NCI-H146 (cell line): ENCODE measurements at regions not wholly inside any gene's neighbourhood (a gene's known extent, or its start where the extent isn't known, plus 50 kb on each side); places are given as distances from the start of the nearest gene placed in this dataset.
"Not testable (repeated sequence)": the region's sequence is repeated elsewhere in the genome, so short reads cannot be mapped to it uniquely, and the experiment has no call there.

Experiments used
- DNase-seq: peaks from one replicate; lab custom pipeline; 2025; lab: John Stamatoyannopoulos, UW

DNA sequence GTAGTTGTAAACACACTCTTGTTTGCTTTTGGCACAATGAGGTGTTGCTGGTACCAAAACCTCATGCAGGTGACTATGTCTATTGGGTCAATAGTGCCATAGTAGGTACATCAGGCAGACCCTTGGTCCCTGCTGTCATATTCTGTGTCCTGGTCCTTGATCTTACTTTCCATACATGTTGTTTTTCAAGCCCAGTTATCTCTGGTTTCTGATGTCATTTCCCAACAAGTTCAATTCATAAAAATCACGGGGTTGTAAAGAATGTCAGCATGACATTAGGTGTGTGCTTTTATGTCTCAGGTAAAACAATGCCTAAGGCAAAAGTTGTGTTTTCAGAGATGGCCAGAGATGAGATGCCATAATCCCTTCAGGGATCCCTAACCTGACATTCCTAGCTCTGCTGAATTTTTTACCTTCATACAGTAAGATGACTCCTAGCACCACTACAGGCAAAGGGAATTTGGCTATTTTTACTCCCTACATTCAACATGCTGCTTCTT is 390.3 kb upstream of the PKN2 start:
- no peak for DNase-seq

DNA sequence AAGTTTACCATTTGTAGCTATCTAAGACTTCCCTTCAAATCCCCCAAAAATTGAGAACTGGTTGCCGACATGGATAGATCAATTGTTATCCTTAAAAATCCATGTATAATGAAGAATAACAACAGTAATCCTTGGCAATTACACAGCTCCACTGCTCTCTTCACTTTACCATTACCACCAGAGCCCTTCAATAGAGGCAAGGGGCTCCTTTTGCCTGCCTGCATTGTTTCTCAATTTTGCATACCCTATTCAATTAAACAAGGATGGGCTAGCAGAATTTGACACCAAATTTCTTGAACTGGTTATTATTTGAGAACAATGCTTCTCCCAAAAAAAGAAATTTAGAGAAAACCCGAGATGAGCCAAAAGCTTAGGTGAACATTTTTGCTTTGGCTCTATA is 387.8 kb upstream of the PKN2 start:
- DNase-seq: no peak

DNA sequence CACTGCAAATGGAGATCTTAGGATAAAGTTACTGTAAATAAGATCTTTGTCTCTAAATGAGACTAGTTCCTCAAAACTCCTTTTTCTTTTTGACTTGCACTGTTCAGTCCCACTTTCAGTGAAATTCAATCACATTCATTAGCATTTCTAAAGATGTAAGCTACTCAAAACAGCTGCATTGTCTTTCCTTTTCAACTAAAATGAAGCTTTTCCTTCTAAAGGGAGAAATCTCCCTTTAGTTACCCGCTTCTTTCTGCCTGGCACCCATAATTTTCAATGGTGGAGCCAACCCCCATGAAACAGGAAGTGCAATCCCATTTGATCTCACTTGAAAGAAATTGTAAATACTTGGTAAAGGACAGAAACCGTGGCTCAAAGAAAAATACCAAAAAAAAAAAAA is 387.4 kb upstream of the PKN2 start:
- no peak for DNase-seq

DNA sequence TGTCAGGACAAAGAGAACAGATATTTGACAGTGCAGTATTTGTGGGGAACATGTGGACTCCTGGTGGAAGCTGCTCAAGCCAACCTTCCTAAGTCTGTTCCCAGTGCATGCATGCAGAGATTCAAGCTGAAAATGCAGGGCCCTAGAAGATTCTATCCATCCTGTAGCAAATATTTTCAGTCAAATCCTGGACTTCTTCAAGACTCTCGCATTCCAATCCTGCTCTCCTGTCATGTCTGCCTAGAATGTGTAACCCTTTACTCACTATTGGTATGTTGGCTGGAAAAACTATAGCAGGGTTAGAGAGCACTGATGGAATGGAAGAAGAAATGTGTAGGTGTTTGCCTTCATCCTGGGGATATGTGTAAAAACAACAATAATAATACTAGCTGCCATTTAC is 385.6 kb upstream of the PKN2 start:
- DNase-seq: no peak

DNA sequence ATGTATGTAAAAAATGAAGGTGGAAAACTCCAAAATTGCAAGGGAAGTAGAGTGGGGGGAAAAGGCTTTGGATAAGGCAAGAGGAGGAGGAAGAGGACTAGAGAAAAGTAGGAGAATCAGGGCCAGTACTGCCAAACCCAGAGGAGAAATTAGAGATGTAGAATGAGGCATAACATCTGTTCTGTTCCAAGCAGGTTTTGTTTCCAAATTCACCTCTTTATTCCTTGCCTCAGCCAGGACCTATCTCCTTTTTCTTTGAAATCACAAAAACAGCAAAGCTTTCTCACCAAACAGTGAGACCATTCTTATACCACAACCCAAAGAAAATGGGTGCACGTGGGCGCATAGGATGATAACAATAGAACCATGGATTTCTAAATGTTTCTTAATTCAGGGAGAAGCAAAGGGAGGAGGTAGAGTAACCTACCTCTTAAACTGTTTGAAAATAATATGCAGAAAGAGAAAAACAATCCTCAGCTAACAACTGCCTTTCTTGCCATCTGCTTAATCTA is 383.3 kb upstream of the PKN2 start:
- DNase-seq: no peak

DNA sequence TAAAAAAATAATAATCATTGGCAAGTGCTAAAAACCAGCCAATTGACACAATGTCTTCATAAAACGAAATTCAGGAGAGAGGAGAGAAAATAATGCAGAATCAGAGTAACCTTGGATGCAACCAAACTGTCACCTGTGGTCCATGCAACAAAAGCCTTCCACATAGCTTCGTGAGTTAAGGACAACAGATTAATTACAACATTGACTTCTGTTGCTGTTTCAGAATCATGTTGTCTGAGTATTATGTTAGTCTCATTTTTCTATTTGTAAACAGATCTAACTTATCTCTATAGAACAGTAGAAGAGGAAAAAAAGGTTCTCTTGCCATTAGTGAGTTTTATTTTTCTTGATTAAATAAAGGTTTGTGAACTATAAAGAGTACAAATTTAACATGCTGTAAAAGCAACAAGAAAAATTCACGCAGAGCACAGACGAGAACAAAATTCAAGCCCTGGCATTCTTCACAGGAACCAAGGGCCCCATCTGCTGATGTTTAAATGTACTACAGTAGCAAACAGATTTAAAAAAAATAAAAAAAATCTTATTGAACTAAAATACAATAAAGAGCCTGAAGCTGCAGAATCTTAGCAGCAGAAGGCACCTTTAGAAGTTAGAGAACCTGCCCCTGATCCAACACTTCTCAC is 381.1 kb upstream of the PKN2 start:
- DNase-seq: no peak

DNA sequence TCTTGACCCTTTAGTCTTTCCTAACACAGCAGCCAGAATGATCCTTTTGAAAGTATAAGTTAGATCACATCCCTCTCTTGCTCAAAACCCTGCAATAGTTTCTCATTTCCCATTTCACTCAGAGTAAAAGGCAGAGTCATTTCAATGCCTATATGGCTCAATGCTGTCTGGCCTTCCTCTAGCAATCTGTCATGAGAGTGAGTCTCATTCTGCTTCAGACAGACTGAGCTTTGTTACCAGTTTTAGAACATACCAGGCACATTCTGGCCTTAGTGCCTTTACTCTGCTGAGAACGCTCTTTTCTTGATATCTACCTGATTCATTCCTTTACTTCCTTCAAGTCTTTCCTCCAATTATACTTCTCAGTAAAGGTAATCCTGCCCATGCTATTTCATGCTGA is 372.8 kb upstream of the PKN2 start:
- DNase-seq: no peak

DNA sequence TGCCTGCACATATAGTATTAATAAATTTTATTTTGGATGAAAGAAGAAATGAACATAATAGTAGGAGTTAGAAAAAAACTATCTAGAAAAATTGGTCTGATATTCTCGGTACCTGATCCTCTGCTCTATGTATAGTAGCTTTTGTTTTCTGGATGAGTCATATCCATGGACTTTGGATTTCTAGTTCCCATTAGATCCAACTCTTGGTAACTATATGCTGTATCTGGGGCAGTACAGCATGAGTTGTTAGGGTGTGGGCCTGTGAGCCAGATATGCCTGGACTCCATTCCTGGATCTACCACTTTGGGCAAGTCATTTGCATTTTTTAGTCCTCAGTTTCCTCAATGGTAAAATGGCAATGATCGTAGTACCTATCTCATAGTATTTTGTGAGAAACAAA is 372.2 kb upstream of the PKN2 start:
- no peak for DNase-seq

DNA sequence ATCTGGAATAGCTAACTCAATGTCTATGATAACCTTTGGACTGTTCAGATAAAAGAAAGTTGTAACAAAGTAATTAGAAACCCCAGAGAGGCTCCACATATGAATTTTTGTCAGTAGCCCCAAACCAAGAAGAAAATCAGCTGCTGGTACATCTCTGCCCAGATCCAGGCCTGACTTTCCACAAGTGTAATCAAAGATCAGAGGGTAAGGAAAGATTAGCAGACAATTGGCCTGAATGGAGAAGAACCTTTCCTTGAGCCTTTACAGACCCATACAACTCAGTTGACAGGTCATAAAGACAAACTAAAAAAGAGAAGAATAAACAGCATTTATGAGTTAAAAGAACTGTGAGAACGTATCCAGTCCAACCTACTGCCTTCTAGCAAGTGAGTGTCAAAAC is 366.7 kb upstream of the PKN2 start:
- DNase-seq: no peak

DNA sequence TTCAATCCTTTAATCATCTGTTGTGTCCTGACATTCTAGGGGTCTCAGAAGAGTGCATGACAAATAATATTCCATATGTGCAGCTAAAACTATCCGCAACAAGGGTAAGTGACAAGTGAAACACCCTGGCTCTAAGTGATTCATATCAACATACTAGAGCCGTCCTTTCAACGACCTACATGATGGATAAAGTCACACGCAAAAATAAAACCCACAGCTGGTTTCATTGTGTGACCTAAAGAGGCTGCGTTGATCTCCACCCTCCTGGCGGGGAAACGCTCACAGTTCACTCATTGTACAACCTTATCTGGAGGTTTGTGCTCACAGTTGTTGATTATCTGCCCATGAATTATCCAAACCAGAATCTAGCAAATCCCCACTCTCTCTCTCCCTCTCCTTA is 365.3 kb upstream of the PKN2 start:
- no peak for DNase-seq

DNA sequence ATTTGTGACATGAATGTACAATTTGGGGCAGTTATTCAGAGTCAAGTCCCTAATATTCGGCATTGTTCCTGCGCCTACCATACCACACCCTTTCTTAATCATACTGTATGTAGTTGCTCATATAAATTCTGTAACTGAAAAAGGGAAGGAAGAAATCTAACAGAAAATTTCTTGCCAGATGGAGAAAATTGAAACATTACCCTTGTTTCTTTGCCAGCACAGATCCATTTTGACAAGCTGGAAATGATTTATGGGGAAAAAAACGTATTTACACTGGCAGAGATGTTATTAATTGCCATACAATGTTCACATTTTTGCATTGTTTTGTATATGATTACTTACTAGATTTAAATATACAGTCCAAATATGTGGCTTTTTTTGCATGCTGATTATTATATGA is 363.8 kb upstream of the PKN2 start:
- DNase-seq: no peak

DNA sequence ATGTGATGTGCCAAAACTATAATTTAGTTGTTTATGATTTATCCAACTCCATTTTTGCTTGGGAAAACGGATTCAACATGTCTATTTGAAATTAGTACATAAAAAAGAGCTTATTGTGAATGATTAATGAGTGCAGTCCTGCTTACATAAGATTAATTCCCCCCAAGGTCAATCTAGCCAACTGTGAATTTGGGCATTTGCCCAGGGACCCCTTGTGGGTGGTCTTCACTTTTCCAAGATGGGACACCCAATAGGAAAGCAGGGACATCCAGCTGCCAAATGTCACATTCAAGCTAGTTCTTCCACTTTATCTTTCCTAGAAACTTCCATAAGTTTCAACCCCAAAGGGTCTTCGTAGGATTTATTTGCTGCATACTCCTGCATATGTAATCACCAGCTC is 362.4 kb upstream of the PKN2 start:
- no peak for DNase-seq

DNA sequence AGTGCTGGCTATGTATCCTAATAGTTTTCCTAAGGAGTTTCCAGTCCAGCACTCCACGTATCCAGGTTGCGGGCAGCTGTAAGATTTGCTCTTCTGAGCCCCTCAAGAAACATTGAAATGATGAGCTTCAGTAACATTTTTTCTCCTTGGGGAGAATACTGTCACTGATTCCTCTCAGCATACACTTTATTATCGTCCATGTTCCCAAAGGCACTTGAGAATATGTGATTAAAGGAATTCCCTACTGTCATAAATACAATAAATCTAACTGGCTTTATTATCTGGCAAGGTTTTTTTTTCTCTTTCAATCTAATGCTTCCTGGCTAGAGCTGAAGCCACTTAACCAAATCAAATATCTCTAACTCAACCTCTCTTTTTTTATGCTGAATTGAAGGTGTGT is 359.2 kb upstream of the PKN2 start:
- DNase-seq: no peak

DNA sequence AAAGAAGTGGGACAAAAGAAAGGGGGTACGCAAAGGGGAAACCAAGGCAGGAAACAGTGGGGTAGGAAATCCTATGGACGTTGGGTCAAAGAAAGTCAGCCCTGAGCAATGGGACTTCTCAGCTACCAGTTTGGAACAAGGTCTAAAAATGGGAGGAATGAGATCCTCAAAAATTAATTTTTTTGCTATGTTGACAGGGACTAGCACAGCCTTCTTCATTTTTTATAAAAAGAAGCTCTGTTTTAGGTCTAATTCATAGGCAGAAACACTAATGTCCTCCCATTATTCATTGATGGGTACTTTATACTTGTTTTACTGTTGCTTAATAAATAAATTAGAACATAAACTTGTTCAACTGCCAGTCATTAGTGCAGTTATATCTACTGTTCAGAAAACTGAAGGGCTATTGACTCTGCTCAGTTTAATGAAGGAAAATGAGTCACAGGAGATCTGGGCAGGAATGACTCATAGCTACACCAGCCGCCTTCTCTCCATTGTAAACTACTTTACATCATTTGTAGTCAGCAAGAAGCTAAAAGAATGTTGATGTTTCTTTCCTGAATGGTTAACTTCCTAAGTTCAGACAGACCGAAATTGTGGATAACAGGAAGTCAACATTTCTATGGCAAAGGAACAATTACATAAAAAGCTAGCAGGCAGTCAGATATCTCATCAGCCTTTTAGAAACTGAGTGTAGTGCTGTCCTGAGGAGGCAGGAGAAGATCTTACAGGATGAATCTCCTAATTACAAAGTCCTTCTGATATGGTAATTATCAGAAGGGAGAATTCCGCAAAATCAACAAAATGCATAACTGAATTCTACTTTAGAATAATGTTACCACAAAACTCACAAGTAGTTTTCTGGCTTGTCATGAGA is 356.4 kb upstream of the PKN2 start:
- DNase-seq: no peak

DNA sequence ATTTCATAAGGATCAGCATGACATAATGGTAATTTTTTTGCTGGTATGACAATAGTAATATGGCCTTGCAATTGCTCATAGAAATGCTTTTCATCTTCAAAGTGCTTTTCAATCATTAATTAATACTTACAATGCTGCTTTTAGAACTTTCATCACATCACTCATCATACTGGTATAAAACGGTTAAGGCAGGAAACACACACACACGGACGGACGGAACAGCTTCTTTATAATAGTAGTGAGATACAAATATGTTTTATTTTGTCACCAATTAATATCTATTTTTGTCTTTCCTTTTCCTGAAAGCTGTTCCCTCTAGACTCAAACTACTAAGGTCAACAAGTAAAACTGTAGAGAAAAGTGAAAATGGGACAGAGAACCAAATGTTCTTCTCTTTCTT is 353.9 kb upstream of the PKN2 start:
- no peak for DNase-seq

DNA sequence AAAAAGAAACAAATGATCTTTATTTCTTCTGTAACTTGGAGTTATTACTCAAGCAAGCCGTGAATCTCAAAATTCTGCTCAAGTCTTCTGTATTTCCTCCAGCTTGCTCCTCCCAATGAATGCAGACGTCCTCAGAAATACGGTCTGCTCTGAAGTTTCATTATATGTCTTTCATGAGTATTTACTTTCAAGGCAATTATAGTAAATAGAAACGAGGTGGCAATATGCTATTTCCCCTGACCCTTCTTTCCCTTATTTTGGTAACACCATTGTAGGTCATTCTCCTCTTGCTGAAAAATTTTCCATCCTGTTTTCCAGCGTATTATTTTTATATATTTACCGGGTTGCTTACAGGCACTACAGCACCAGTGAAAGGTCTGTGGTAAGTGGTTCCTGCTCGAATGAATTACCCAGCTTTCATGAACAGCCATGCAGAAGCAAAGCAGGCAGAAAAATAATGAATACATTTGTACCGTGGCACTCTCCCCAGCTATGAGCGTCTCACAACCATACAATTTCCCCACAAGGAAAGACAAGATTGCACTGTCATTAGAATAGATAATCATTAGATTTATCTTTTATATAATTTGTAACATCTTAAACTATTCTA is 350.9 kb upstream of the PKN2 start:
- no peak for DNase-seq

DNA sequence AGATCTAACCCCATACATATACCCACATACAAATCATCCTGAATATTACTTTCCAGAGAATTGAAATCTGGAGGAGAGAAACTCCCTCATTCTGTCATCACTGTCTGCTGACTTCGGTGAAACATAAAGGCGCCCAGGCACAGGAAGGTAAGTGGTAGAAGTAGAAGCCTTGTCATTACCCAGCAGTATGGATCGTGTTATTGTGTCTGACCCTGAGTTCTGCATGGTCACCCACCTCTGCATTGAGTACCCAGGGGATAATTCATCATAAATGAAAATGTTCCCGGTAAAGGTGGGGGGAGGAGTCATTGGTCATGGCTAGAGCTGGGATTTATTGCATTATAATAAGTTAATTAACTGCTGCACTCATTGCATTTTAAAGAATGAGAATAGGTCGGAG is 342.6 kb upstream of the PKN2 start:
- no peak for DNase-seq

DNA sequence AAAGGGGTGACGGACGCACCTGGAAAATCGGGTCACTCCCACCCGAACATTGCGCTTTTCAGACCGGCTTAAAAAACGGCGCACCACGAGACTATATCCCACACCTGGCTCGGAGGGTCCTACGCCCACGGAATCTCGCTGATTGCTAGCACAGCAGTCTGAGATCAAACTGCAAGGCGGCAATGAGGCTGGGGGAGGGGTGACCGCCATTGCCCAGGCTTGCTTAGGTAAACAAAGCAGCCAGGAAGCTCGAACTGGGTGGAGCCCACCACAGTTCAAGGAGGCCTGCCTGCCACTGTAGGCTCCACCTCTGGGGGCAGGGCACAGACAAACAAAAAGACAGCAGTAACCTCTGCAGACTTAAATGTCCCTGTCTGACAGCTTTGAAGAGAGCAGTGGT is 342.0 kb upstream of the PKN2 start:
- DNase-seq: not testable (repeated sequence)

DNA sequence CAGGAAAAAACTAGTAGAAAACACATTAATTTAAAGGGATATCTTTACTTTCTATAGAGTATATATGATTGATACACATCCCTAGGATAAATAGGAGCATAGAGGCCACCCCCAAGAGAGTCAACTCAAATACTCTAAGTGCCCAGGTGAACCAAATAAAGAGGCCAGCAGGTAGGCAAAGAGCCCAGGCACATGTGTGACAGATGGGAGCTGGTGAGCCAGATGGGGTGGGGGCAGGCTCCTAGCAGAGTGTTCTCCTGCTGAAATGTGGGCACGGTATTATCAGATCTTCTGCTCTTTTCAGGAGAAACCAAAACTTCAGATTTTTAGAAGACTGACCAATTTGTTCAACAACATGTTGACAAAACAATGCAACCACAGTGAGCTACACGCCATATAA is 333.4 kb upstream of the PKN2 start:
- DNase-seq: no peak

DNA sequence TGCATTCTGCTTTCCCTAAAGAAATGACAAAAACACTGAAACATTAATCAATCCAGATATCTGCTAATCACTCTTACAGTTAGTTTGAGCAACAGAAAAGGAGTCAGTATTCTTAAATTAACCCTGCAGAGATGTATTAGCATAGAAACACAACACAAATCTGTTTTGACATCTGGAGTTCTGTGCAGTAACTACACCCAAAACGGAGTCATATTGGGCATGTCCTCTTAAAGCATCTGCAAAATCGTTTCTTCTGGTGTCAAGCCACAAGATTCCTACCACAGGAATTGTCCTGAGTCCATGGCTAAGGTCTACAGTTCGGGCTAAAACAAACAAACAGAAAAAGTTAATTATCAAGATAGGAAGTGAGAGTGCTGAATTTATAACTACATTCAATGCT is 332.1 kb upstream of the PKN2 start:
- DNase-seq: no peak

DNA sequence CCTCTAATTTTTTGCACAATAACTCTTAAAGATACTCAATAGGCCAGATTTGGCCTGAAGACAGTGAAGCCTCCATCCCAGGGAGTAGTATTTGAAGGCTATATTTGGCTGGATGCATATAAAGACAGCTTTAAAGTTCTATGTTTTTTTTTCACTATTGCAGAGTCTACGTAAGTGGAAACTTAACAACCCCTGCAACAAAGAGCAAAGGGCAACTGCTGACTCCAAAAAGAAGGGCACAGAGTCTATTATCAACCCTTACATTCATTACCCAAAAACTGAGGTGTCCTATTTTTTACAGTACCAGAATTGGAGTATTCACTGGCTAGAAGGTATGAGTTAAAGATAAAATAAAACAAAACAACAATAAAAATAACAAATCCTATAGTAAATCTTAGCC is 329.8 kb upstream of the PKN2 start:
- no peak for DNase-seq

DNA sequence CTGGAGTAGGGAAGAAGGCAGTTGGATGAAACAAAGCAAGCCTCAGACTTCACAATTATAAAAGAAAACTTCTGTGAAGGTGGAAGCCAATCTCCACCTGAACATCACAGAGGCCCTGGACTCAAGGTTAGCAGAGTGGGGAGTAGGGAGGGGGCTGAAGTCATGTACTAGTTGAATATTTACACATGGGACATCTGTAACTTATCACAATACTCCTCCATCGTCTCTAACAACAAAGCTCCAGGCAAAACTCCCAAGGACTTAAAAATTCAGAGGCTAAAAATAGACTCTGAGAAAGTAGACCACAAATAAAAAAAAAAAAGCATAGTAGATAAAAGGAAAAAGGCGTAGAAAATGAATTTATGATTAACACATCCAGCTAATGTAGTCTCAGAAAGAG is 326.3 kb upstream of the PKN2 start:
- no peak for DNase-seq

DNA sequence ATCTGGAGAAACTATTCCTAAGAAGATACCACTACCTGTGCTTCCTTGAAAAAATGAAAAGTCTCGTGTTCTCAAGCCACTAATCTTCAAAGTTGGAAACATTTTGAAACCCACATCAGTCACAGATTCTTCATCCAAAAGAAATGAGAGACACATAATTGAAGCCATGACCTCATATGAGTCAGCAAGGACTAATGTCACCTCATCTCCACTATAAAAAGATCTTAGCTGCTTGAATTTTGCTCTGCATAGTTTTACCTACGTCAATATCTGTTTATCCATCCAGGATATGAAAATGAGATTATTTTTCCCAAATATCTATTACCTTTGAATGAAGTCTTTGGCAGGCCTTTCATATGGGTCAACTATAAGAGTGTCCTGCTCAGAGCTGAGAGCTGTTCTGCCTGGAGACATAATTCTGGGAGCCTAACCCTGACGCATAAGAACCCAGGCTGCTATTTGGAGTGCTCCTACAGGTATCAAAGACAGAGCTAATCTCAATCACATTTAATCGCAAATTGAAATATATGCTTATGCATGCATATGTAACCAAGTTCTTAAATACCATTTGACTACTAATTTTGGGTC is 312.5 kb upstream of the PKN2 start:
- no peak for DNase-seq
